ENCODE measurements at regions not wholly inside any gene's neighbourhood (a gene's known extent, or its start where the extent isn't known, plus 50 kb on each side); places are given as distances from the start of the nearest gene placed in this dataset.
"Not testable (repeated sequence)": the region's sequence is repeated elsewhere in the genome, so short reads cannot be mapped to it uniquely, and the experiment has no call there.

DNA sequence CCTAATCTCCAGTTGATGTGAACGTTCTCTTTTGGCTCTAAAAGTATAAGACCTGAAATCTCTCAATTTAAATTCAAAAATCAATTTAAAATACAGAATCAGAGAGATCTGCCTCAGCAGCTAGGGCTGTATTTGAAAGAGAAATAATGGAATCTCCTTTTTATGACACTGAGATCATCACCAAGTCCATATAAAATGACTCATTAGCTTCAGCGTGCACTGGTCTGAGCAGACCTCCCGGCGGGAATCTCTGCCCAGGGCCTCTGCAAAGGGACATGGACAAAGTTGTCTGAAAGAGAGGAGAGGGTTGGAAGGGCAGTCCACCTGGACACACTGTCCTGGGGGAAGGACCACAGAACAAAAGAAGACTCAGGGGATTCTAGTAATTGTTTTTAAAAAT lies 855.6 kb downstream of the EFNB2 start:
- DNase-seq (ENCODE audit: low spot score), result no peak

DNA sequence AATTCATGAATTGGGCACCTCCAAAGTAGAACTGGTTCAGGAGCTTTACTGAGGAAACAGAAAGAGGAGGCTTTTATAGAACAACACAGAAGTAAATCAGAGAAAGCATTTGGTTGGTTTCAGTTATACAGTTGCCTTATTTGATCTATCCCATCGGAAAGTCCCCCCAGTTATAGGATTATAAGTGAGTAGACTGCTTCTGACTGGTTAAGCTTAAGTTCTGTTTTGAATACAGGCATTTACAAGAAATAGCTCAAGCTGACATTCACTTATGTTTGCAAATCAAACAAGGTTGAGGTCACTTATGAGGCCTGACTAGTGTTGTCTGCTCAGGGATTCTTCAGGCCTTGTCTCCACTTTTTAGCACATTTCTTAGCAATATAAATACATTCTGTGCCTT lies 857.4 kb downstream of the EFNB2 start:
- DNase-seq (ENCODE audit: low spot score), result no peak

DNA sequence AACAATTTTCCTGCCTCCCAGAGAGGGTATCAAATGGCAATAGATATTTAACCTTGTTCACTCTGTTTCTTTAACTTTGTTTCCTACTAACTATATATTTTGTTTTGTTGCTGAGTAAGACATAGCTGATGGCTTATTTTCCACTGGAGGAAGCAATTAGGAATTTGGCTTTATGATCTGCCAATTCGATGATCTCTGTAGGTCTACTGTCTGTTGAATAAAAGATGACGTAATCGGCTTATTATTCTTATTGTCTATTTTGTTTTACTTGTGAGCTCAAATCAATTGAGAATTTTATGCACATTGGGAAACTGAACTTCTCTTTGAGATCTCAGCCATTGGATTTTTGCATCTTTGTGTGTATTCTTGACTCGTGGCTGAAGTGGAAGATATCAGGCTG lies 862.6 kb downstream of the EFNB2 start:
- no peak for DNase-seq (ENCODE audit: low spot score)

DNA sequence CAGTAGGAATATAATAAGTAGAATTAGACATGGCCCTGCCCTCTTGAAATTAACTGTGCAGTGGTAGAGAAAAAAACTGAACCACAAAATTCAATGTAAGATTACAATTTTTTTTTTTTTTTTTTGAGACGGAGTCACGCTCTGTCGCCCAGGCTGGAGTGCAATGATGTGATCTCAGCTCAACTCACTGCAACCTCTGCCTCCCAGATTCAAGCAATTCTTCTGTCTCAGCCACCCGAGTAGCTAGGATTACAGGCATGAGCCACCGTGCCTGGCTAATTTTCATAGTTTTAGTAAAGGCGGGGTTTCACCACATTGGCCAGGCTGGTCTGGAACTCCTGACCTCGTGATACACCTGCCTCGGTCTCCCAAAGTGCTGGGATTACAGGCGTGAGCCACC lies 864.3 kb downstream of the EFNB2 start:
- DNase-seq (ENCODE audit: low spot score), result not testable (repeated sequence)

DNA sequence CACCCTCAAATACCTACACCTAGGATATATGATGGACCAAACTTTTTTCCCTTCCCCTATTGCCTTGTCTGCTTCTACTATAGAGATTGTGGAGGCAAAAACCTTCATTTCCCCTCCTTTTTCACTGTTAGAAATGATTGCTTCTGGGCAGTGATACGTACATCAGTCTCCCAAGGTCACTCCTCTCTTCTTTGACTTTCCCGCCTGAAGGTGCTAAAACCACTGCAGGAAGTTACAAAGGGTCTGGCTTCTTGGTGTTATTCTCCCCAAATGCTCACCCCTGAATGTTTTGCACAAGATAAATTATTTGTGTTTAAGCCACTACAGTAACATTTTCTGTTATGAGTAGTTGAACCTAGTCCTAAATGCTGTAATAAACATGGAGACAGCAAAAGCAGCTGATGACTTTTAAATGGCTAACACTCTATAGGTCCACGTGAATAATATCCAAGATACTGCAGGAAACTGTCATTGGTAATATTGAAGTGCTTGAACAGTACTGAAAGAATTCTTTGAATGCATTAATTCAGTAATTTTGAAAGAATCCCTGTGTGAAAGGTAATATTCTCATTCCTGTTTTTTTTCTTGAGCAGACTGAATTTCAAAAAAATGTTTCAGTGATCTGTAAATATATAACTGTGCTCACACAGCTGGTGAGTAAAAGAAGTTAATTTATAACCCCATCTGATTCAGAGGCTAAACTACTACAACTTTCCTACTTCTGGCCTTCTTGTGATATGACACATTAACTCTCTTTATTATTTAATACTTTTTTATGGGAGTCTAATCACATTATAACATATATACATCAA lies 865.1 kb downstream of the EFNB2 start:
- DNase-seq (ENCODE audit: low spot score), result no peak

DNA sequence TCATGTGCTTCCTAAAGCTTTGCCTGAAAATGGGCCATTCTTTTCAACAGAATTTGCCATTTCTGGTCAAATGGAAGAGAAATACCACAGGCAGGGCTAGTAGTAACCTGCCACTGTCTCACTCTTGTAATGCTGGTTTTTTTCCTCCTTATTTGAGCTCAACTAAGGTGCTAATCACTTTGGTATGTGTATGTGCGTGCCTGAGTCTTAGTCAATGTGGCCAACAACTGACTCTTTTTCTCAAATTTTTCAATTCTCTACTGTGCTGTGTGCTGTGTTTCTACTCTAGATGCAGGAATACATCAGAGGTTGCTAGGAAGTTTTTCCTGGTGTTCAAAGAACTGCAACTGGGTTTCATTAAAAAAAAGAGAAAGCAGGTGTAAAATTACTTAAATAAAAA lies 870.2 kb downstream of the EFNB2 start:
- no peak for DNase-seq (ENCODE audit: low spot score)

DNA sequence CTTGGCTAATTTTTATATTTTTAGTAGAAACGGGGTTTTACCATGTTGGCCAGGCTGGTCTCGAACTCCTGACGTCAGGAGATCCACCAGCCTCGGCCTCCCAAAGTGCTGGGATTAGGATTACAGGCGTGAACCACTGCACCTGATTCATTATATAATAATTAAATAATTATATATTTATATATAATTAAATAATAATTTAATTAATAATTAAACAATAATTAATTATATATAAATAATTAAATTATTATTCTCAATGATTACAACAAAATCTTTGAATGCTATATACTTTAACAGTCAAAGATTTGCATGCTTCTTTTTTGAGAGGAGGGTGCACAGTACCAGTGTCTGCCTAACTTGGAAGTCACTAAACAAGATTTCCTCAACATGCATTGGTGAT lies 872.3 kb downstream of the EFNB2 start:
- DNase-seq (ENCODE audit: low spot score), result no peak

DNA sequence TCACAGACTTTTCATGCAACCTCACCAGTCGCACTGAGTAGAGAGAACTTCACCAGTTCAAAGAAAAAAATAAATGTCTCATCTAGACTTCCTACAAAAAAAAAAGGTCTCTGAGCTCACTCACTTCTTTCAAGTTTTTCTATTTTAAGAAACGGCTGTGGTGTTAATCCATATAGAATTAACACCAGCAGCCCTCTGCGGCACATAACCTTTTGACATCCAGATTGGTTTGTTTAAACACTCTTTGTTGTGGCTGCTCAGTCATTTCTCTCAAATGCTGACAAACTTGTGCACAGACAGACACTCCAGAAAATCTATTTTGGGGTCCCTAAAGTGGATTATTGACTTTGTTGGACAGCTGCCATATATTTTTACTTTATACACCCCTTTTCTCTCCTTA lies 874.9 kb downstream of the EFNB2 start:
- DNase-seq (ENCODE audit: low spot score), result no peak

DNA sequence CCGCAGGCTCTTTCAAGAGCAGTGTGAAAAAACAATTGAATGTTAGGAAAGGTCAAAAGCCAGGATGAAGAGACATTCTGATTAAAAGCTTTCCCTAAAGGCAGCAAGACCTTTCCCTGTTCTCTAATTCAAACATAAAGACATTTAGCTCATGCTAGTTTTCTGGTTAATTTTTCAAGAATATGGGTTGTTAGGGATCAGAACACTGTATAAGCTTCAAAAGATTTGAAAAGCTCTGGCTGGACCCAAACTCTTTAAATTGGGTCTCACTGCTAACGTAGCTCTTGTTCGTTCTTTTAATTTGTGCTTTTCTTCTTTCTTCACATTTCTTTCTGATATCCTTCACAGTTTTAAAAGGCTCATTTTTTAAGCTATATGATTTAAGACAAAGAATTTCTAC lies 877.0 kb downstream of the EFNB2 start:
- DNase-seq (ENCODE audit: low spot score), result no peak

DNA sequence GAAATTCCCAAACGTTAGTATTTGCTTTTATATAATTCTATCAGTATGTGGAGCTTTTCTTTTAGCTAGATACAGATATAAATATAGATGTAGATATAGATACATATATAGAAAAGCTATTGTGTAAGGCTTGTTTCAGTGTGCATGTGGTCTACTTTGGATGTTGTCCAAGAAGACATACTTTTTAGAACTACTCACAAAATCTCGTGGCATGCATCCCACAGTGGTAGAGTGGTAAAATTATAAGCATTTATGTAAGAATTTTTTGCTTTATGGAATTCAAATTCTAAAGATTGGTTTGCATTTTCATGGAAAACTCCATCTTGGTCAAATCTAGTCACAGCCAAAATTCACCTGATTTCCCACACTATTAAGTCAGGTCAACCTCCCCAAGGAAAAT lies 880.4 kb downstream of the EFNB2 start:
- DNase-seq (ENCODE audit: low spot score), result no peak

DNA sequence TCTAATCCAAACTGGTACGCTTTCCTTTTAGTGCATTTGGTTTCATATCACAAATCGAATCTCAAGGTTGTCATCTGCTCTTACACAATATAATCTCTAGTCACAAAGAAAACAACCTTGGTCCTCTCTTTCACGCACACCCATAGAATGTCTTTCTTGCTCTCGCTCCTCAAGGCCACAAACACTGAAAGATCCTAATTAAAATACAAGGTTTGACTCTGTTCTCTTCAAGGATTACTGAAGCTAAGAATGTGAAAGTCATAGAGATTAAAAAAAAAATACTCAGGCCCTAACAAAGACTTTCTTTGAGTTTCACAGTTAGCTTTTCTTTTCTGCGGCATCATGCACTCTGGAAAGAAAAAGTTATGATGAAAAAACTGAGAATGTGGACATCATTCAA lies 891.5 kb downstream of the EFNB2 start:
- DNase-seq (ENCODE audit: low spot score), result no peak

DNA sequence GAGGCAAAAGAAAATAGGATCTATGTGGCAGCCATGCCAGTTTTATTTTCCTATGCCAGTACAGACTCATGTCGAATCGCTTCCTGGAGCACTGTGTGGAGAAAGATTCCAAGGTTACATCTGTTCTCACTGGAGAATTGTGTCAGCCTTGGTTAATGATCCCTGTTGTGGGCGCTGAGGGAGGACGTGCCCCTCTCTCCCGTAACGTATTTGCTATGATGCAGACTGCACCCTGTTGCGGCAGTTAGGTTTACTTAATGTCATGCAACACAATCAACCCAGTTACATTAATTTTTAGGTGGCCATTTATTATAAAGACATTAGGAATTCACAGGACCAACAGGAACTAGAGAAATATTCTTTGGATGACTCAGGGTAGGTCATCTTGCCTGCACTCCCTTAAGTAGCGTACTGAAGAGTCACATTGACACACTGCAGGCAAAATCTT lies 892.9 kb downstream of the EFNB2 start:
- no peak for DNase-seq (ENCODE audit: low spot score)

DNA sequence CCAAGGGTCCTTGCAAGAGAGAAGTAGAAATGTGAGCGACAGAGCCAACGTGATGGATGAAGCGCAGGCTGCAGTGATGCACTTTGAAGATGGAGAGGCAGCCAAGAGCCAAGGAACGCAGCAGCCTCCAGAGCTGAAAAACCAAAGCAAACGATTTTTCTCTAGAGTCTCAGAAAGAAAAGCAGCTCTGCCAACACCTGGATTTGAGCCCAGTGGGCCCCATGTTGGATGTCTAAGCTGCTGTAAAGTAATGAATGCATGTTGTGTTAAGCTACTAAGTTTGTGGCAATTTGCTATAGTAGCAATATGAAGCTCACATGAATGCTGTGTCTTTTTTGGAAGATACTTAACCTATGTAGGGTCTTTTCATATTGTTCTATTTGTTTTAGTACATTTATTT lies 894.3 kb downstream of the EFNB2 start:
- DNase-seq (ENCODE audit: low spot score), result no peak

DNA sequence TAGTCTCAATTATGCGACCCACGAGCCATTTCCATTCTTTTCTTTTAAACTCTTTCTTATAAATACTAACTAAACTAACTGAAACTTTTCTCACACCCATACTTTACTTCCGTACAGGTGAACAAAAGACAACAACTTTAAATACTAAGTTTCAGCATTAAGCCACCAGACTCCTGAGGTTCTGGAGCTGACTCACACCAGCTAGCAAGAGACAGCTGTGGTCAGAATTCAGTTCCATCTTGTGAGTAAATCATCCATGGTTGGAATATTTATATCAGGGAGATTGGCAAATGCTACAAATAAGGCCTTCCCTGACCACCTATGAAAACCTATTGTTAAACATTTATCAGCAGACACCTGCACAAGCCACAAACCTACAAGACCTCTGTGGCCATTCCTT lies 897.0 kb downstream of the EFNB2 start:
- DNase-seq (ENCODE audit: low spot score), result no peak

DNA sequence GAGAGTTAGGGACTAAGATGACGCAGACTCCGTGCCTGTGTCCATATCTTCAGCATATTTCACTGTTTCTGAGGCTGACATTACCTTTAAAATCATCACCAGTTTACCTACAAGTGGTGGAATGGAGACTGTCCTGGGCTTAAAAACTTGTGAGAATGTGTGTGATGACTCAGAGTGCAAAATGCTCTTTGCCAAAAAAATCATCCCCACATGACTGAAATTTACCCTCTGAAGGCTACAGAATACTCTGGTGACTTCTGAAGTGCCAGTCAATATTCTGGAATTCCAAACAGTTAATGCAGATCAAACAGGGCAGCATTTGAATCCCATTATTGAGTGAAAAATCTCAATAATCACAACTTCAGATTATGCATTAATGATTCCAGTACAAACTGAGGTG lies 901.4 kb downstream of the EFNB2 start:
- no peak for DNase-seq (ENCODE audit: low spot score)

DNA sequence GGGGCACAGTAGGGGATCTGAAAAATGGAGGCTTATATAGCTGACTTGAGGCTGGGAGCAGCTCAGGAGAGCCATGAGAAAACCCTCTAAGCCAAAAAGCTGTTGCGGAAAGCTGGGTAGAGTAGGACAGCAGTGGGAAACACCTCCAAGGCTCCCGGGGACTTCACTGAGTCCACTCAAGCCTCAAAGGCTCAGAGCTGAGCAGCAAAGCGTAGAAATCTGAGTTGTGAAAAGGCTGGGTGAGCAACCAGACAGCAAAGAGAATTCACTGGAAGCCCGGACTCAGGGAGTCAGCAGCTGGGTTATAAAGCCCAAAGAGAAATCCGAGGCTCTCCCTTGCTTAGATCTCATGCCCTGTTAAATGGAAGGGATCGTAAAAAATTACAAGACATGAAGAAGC lies 905.0 kb downstream of the EFNB2 start:
- no peak for DNase-seq (ENCODE audit: low spot score)

DNA sequence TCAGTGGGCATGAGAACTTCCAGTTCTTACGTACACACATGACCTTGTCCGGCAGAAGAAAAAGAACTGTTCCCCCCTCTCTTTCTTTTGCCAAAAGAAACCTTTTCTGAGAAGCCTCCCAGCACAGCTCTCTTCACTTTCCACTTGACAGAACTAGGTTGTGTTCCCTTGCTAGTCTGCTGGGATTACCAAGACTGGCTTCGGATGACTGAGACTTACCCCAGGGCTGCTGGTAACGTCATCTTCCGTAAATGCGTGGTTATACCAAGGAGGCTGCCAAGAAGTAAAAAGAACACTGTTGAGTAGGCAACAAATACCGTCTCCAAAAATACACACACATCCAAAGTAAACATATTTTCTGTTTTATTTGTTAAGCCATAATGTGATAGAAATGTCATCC lies 908.2 kb downstream of the EFNB2 start:
- DNase-seq (ENCODE audit: low spot score), result no peak

DNA sequence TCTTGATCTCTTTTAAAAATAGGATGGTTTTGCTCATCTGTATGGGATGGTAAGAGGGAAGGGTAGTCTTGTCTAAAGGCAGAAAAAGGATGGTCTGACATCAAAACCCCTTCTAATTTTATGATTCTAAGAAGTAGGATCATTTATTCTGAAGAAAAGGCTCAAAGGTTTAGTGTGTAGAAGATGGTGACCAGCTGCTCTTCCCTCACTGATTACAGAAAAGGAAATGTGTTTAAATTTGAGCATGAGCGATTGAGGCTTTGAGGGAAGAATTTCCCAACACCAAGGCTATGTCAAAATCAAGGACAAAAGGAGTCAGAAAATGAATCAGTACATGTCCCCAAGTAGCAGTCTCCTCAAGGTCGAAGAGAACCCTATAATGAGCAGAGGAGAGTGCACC lies 909.8 kb downstream of the EFNB2 start:
- DNase-seq (ENCODE audit: low spot score), result no peak

DNA sequence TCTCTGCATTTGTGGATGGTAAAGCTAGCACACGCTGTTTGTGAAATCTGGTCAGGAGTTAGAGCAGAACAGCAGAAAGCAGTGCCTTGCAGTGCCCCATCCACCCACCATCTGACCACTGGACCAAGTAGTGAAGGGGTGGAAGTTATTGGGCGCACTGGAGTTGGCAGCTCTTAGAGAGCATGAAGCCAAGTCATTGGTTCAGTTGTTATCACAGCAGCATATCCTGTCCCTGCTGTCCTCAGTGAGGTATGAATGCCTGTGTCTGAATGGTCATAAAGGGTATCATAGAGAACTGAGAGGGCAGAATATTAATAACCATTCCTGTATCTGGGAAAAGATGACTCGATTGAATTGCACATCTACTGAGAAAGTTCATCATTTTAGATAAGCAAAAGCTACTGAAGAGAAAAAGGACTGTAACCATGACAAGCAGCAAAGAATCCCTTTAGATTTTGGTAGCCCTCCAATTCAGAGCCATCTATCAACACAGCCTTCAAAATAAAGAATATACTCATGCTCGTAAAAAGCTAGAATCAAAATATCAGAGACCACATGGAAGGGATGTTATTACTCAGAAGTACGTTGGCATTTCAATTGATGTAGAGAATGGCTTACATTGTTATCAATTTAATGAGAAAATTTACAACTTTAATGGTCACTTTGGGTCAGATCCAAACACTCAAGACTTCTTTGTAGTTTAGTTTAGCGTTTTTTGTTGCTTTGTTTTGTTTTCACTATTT lies 919.0 kb downstream of the EFNB2 start:
- no peak for DNase-seq (ENCODE audit: low spot score)

DNA sequence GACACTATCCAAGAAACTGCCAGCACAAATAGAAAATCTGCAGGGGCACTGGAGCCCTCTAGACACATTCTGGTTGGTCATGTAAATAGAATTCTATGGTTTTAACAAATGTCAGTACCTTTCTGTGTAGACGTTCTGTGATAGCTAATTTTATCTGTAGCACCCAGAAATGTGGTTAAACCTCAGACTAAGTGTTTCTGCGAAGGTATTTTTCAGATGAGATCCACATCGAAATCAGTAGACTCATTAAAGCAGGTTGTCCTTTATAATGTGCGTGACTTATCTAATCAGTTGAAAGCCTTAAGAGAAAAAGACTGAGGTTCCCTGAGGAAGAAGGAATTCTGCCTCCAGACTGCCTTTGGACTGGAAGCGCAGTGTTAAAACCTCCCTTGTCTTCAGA lies 922.9 kb downstream of the EFNB2 start:
- DNase-seq (ENCODE audit: low spot score), result no peak

DNA sequence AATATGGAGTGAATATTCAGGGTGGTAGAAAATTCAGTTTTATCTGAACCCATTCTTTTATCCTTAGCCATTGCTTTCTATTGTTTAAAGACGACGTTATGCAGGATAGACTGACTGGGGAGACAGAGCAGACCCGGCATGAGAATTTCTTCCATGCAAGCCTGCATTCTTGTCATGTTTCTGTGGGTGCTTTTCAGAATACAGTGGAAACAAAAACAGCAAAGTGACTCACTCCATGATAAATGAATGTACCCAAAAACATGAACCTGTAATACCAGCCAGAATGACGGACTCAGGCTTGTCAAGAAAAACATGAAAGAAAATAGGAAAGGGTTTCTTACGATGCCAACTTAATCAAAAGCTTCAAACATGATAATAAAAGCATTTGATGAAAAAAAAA lies 924.0 kb downstream of the EFNB2 start:
- DNase-seq (ENCODE audit: low spot score), result no peak

DNA sequence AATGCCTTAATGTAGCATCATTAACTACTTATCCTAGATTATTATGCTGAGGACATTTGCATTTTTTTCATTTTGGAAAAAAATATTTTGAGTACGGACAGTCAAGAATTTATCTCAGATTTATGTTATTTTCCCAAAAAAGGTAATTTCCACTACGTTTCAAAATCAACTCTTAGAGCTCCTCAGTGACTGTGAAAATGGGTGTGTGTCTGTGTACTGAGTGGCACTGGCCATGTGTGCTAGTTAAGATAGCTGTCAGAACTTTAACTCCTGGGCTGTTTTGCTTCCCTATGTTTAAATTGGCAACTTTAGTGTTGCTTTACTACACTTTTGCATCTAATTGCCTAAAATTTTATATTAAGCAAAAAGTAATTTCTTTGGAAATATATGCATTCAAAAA lies 927.4 kb downstream of the EFNB2 start:
- DNase-seq (ENCODE audit: low spot score), result no peak

DNA sequence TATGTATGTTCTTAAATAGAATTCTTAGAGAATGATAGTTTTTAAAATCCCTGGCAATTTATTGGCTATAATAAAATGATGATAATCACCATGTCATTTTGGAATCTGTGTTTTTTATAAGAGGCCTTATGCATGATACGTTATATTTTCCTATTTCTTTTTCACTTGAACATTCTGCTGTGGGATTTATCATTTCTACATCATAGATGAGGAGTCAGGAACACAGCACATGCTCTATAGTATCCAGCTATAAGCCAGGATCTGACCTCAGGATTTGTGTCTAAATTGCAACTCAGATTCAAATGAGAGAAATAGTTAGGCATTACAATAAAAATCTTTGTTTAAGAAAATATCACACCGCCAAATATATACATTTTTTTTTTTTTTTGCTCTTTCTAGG lies 928.0 kb downstream of the EFNB2 start:
- DNase-seq (ENCODE audit: low spot score), result no peak

DNA sequence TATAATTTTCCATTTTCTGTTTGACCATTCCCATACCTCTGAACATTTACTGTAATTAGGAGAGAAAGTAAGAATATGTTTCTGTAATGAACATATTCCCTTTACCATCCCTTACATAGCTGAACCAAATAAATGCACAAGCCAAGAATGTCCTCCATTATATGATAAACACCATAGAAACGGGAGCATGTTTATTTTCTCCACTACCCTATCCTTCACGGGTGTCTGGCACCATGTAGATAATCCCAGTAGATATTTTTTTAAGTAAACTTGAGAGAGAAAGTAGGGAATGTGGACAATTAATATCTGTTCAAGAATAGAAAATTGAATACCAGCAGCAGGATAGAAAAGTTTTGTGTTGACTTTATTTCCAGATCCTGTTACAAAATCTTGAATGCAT lies 928.4 kb downstream of the EFNB2 start:
- no peak for DNase-seq (ENCODE audit: low spot score)

All from hematopoietic multipotent progenitor cell treated with erythropoietin and hydrocortisone succinate and interleukin-3 and kit ligand, for 17 days (in vitro differentiated cells).